Skeletal muscle cell (primary cell): ENCODE measurements at regions not wholly inside any gene's neighbourhood (a gene's known extent, or its start where the extent isn't known, plus 50 kb on each side); places are given as distances from the start of the nearest gene placed in this dataset.

Experiments used
- DNase-seq: peaks from one replicate; pipeline ENCODE4 v3.0.0-alpha.2; 2010; ENCODE audit warnings: low read depth
- H3K4me3 ChIP-seq: 2 replicates; pipeline ENCODE4 v1.5.1; 2011; ENCODE audit warnings: low read depth, mild to moderate bottlenecking, control low read depth, low read length, moderate library complexity

DNA sequence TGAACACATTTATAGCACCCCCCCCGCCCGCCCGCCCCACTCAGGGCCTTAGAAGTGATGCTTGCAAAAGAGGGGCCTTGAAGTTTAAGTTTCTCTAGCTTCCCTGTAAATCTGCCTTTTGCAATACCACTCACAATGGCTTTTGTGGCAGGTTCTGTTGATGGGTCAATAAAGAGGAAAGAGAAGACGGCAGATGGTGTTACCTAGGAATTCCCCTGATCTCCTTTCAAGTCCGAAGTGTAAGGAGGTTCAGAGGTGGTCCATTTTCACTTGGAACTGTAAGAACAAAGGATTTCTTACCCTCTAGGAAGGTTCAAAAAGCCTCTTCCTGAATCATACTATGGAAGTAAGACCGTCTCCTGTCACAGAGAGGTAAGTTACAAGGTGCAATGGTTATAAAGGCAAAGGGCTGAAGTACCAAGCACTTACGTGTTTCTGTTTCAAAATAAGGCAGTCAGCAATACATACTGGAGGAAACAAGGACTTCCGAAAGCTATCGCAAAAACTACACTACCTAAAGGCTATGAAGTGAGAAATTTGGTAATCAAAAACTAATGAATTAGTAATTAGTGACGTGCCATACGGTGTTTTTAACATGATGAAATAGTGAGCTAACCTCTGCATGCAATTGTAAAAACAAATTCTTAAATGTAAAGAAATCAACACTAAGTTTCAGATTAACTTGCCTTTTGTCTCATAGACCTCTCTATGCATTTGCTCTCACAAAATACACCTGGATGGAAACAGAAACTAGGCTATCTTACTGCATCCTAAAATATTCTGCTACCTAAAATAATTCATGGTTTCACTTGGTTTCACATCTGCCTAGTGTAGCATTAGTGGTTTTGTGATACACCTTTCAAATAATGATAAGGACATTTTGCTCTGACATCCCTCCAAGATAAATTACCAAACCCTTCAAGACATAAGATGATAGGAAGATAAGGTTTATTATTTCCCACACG is 589.4 kb upstream of the FAM174A start:
- no peak for DNase-seq

DNA sequence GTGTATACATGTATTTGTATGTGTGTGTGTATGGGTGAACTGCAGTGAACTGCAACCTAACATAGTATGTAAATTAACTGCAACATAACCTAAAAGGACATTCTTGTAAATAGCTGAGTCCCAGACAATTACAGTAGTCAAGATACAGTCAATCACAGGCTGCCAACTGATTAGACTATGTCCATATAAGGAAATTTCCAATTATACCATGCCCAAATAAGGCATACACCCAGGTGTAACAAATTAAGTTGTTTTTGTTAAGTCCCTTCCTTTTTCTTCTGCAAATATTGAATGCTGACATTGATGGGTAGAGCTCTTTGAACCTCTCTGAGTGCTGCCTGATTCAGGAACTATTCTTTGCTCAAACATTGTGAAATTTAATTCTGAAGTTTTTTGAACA is 594.6 kb upstream of the FAM174A start:
- no peak overlapping the region for H3K4me3 ChIP-seq
- DNase-seq = no peak

More for the DNA sequence above, 589.4 kb upstream of the FAM174A start:
- no peak overlapping the region for H3K4me3 ChIP-seq

DNA sequence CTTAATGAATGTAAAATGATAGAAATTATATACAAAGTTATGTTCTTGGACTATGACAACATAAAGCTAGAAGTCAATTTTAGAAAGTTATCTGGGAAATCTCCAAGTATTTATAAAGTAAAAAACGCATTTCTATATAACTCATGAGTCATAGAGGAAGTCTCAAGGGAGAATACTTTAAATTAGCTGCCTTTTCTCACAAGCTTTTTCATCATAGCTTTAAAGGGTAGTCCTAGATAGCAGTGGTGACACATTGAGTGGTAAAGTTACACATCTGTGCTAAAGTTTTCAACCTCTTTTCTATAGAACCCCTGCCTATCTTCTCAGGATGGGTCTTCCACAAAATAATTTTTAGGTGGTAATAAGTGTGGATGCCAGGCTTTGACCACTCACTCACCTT is 598.3 kb upstream of the FAM174A start:
- DNase-seq = no peak
- no peak overlapping the region for H3K4me3 ChIP-seq

DNA sequence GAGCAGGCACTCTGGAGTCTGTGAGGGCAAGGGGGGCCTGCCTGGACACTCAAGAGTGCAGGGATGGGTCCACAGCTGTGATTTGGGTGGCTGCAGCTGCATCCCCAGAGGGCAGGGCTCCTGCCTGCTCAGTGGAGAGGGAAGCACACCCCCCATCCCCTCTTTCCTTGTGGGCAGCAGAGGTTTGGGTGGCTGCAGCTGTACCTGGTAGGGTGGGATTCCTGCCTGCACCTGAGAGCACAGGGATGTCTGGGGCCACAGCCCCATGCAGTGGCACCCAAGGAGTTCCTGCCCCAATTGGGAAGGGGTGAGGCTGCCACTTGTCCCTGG is 605.4 kb upstream of the FAM174A start:
- no peak for DNase-seq
- H3K4me3 ChIP-seq = no peak overlapping the region

DNA sequence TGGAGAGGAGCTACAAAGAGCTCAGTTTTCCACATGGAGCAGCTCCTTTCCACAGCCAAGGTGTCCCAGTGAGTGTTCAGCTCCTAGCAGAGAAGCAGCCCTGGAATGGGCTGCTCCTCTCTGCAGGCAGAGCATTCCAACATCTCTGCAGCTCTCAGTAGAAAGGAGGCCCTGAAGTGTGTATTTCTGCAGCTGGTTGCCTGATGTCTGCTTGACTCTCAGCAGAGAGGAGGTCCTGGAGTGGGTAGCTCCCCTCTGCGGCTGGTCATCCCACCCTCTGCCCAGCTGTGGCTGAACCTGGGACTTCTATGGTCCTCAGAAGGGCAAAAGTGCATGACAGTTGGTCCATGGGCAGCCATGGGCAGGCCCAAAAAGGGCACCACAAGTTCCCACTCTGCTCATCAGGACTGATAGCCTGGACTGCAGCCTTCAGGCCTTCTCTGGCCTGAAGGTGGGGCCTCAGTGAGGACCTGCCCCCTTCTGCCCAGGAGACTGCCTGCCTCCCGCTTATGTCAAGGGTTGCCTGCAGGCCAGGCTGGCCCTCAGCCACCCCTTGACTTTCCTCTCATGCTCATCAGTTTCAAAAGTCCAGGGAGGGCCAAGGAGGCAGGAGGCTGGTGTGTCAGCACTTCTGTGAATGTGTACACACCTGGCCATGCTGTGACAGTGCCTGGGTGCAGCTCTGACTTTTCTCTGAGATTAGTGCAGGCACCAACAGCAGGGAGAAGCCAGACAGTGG is 605.9 kb upstream of the FAM174A start:
- H3K4me3 ChIP-seq = no peak overlapping the region
- no peak for DNase-seq

DNA sequence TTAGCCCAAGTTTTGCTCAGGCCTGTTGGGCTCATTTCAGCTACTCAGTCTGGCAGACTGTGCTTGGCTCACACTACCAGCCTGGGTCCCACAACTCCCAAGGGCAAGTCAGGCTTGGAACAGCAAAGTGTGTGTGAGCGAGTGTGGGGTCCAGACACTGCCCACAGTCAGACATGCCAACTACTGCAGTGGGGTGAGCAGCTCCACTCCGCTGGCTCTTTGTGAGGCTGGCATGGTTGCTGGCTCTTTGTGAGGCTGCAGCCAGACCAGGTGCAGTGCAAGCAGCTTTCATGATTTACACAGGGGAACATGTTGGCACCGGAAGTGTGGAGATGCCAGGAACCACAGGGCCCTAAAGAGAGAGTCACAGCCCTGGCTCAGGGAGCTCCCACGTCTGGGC is 606.7 kb upstream of the FAM174A start:
- no peak overlapping the region for H3K4me3 ChIP-seq
- no peak for DNase-seq

DNA sequence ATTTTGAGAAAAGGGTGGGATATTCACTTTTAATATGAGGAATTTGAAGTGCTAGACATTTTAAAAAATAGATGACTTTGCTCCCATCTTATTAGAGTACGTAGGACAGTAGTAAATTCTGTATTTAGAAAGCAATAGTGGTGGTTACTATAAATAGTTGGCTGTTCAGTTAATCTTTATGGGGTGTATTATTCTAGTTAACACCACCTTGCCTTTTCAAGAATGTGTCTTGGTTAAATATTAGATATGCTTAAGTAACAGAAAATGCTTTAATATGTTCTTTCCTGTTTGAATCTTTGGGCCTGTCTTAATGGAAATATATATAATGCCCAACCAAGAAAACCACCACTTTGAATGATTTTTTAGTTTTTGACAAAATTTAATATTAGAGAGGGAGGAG is 608.7 kb upstream of the FAM174A start:
- no peak overlapping the region for H3K4me3 ChIP-seq
- no peak for DNase-seq

DNA sequence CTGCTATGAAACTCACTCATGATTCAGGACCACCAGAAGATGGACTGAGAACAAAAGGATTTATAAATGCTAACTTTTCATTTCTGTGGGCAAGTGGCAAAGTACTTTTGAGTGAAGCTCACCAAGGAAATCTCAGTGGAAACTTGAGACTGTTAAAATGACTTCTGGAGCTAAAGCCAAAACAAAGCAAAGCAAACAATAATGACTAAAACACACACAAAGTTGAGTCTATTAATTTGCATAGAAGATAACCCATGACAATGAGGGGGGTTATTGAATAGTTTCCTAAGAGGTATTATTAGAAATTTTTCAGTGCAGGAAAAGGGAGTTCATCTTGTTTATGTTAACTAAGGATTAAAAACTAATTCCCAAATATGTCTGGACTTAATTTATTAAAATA is 612.8 kb upstream of the FAM174A start:
- no peak for DNase-seq
- no peak overlapping the region for H3K4me3 ChIP-seq

DNA sequence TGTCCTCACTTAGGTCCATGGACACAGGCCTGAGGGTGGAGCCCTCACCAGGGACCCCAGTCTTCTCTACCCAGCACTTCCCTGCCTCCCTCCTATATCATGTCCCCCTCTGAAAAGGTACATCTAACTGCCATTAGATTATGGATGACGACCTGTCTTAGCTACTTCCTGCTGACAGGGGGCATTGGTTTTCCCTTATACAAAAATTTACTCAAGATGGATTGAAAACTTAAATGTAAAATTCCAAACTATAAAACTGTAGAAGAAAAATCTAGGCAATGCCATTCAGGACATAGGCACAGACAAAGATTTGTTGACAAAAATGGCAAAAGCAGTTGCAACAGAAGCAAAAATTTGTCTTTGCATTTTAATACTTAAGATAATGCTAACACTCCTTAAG is 623.2 kb upstream of the FAM174A start:
- H3K4me3 ChIP-seq = no peak overlapping the region
- DNase-seq = no peak

DNA sequence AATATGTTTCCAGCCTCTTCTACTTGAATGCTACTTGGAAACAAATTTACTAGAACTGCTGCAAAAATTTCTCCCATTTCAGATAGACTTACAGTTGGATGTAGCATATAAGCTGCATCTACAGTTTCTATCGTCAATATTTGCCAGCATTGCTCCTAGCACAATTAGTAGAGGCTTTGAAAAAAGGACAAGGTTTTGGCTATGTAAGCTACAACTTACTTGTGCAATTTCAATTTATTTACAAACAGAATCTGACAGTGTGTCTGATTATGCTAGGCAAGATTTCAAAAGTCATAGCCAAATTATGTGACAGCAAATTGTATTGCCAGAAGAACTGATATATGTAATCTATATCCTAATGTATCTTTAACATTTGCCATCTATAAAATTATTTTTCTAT is 628.4 kb upstream of the FAM174A start:
- no peak overlapping the region for H3K4me3 ChIP-seq
- no peak for DNase-seq

DNA sequence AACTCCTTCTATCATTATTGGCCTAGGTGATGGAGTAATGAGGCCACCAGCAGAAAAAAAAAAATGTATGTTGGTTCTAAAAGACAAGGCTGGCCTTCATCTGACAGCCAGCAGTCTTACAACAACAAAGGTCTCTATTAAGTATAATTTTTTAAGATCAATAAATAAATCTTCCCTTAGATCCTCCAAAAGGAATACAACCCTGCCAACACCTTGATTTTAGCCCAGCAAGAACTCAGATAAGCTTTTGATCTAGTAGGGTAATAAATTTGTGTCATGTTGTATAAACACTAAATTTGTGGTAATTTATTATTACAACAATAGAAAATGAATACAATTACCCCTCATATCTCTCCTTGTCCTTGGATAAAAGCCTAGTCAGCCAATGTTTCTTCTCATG is 633.2 kb upstream of the FAM174A start:
- no peak overlapping the region for H3K4me3 ChIP-seq
- no peak for DNase-seq

DNA sequence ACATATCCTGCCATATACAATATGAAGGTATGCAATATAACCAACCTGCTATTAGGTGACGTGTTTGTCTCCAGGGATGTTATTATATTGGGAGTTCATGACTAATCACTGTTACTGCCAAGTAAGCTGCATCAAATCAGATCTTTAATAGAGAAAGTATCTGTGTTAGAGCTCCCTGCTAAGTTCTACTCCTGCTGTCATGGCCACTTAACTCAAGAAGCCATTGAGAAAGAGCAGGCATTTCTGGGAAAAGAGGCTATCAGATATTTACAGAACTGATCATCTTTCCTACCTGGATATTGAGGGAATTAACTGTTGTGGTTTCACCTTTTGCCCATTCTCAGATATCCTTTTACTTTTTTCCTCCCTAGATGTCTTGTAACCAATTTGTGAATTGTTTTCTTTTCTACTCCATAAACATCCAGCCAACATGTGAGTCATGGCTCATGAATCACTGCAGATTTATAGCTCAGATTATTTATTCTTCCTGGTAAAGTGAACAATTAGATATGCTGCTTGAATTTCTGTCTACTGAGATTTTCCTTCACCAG is 634.8 kb upstream of the FAM174A start:
- DNase-seq = peak; percentile 7
- H3K4me3 ChIP-seq = no peak overlapping the region

DNA sequence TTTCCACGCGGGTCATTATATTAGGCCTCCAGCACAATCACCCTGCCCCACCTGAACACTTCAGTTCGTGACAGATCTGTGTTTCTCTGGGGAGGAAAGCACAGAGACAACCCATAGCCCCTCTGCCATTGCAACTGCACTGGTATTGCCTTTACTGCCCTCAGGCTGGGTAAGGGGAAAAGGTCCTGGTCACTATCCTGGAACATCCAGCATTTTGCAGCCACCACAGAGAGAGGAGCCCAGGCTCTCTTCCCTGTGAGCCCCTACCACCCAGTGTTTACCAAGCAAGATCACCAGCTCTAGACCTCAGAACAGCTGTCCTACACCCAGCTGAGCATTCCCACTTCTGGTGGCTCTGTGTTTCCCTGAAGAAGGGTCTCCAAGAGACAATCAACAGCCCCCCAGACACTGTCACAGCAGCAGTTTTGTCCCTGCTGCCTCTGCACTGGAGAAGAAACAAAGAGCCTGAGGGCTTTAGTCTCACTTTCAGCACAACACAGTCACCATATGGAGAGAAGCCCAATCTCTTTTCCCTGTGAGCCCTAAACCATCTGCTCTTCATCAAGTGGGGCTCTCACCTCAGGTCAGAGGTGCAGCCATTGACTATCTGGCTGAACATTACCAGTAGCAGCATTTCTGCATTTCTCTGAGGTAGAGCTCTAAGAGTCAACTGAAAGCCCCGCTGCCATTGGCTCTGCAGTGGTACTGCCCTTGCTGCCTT is 655.2 kb upstream of the FAM174A start:
- H3K4me3 ChIP-seq = no peak overlapping the region
- no peak for DNase-seq

DNA sequence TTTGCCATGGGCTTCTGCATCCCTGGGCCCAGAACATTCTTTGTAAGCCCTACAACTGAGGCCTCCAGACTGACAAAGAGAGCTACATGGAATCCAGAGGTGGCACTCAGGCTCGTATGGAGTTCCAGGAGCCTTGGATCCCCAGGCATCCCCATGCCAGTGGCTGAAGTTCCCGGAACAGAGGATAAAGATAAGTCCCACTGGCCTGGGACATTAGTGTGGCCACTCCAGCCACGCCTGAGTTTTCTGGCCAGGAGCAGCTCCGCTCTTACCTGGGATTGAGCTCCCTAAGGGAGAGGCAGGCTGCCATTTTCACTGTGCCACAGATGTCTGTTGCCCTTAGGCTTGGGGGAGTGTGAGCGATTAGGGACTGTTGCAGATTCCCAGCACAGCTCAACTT is 656.3 kb upstream of the FAM174A start:
- DNase-seq = no peak

DNA sequence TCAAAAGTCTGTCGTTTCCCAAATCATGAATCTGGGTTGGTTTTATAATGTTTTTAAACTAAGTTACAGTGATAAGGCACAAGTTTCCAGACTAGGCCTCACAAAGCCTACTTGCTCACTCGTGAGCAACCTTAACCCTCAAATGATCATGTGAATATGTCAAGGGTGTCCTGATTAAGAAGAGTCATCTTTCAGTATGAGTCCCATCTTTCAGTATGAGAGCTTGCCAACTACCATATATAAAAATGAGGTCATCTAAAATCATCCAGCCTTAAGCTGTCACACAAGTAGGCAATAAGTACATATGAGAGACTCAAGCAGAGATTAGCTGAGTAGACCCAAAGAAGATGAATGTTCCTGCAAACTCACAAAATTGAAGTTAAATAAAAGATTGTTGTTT is 668.4 kb upstream of the FAM174A start:
- H3K4me3 ChIP-seq = no peak overlapping the region
- no peak for DNase-seq

More for the DNA sequence above, 656.3 kb upstream of the FAM174A start:
- H3K4me3 ChIP-seq = no peak overlapping the region

DNA sequence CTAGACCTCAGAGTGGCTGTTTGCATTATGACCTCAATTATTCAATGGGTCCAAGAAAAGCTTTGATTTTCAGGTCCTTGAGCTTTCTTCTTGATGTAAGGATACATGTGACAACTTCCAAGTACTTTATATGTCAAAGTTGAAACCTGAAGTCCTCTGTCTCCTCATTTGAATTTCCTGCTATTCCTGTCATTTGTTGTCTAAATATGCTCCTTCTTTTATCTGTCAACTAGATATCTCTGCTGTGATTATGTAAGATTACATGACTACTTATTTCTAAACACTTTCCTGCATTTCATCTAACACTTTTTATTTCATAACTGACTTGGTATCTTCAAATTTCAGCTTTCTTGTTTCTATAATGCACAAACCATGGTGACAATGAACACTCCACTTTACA is 670.0 kb upstream of the FAM174A start:
- H3K4me3 ChIP-seq = no peak overlapping the region
- DNase-seq = no peak

DNA sequence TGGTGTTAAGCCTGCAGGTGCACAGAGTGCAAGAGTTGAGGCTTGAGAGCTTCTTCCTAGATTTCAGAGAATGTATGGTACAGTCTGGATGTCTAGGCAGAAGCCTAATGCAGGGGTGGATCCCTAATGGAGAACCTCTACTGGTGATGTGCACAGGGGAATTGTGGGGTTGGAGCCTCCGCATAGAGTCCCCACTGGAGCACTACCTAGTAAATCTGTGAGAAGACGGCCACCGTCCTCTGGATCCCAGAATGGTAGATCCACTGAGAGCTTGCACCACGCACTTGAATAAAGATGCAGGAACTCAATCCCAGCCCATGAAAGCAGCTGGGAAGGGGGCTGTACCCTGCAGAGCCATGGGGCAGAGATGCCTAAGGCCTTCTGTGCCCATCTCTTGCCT is 699.4 kb upstream of the FAM174A start:
- DNase-seq = no peak

DNA sequence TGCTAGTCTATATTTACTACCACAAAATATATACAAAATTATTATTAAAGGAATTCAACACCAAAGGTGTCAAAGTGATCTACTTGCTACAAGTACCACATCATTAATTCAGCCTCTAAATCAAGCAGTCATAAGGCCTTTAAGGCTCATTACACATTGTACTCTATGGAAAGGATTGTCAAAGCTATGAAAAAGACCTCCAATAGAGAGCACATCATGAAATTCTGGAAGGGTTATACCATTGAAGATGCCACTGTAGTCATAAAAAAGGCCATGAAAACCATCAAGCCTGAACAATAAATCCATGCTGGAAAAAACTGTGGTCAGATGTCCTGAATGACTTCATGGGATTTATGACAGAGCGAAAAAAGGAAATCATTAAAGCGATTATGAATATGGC is 708.0 kb upstream of the FAM174A start:
- no peak overlapping the region for H3K4me3 ChIP-seq
- no peak for DNase-seq

More for the DNA sequence above, 699.4 kb upstream of the FAM174A start:
- H3K4me3 ChIP-seq = no peak overlapping the region

DNA sequence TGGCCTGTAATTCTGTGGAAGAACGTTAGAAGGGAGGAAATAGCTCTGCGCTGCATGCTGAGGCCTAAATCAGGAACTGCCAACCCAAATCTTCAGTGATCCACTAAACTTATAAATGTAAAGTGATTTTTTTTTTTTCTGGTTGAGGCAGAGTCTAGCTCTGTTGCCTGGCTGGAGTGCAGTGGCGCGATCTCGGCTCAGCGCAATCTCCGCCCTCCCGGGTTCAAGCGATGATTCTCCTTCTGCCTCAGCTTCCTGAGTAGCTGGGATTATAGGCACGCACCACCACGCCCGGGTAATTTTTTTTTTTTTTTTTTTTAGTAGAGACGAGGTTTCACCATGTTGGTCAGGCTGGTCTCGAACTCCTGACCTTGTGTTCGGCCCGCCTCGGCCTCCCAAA is 717.4 kb upstream of the FAM174A start:
- no peak overlapping the region for H3K4me3 ChIP-seq
- no peak for DNase-seq
